Neural progenitor cell (in vitro differentiated cells): ENCODE measurements at regions not wholly inside any gene's neighbourhood (a gene's known extent, or its start where the extent isn't known, plus 50 kb on each side); places are given as distances from the start of the nearest gene placed in this dataset.

Source experiments
- EZH2 ChIP-seq: fragments of 200-600 bp; sonication (generic); IDR thresholded peaks from 2 replicates; pipeline ENCODE4 v1.6.1; 2017; ENCODE audit warnings: antibody characterized with exemption, mild to moderate bottlenecking, moderate library complexity
- TF ChIP-seq, protein P1 (sequence below): fragments of 200-600 bp; sonication (generic); IDR thresholded peaks from 2 replicates; pipeline ENCODE4 v1.5.1; 2017; ENCODE audit warnings: antibody characterized with exemption, mild to moderate bottlenecking

DNA sequence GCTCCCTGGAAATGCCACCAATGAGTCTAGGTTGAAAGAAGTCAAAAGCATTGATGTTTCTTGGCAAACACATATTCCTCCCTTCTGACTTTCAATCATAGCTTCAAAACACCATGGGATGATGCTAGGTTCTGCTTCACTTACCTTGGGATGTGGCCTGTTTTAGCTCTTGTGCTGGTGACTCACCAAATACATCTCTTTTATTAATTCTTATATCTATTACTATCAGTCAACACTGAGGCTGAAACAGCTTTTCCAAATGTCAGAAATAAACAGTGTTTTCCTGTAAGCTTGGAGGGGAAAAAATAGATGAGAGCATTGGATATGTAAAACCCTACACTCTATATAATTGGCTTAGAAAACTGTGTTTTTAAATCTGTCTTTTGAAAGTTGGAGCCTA is 245.4 kb upstream of the NREP start:
- TF ChIP-seq, protein P1, sequence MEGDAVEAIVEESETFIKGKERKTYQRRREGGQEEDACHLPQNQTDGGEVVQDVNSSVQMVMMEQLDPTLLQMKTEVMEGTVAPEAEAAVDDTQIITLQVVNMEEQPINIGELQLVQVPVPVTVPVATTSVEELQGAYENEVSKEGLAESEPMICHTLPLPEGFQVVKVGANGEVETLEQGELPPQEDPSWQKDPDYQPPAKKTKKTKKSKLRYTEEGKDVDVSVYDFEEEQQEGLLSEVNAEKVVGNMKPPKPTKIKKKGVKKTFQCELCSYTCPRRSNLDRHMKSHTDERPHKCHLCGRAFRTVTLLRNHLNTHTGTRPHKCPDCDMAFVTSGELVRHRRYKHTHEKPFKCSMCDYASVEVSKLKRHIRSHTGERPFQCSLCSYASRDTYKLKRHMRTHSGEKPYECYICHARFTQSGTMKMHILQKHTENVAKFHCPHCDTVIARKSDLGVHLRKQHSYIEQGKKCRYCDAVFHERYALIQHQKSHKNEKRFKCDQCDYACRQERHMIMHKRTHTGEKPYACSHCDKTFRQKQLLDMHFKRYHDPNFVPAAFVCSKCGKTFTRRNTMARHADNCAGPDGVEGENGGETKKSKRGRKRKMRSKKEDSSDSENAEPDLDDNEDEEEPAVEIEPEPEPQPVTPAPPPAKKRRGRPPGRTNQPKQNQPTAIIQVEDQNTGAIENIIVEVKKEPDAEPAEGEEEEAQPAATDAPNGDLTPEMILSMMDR = no peak
- no peak for TF ChIP-seq EZH2
